GM13977 (cell line): ENCODE measurements at regions not wholly inside any gene's neighbourhood (a gene's known extent, or its start where the extent isn't known, plus 50 kb on each side); places are given as distances from the start of the nearest gene placed in this dataset.

Source experiments
- DNase-seq: peaks from one replicate; pipeline ENCODE4 v3.0.0; 2012; ENCODE audit warnings: low spot score
- CTCF ChIP-seq: IDR thresholded peaks from 2 replicates; pipeline ENCODE4 v1.5.1; 2012; ENCODE audit warnings: mild to moderate bottlenecking, control low read depth; ENCODE audit not compliant: insufficient read depth; ENCODE audit errors: extremely low read depth, missing control alignments
- in situ Hi-C: fragments of 300-500 bp; cut with MboI; formaldehyde crosslinking; loops from one replicate; pipeline ENCODE4 v1.12.0; 2022; ENCODE audit warnings: low sequenced_read_pairs, low pct_unique_long_range_greater_than_20kb, mixed read lengths, inconsistent platforms; ENCODE audit not compliant: unreplicated experiment

GRCh38 chr20:23229989-23230388 is 120.6 kb upstream of the NXT1 start:
- in situ Hi-C loops, result no loop called here
- no peak for DNase-seq
- no peak for TF ChIP-seq CTCF

DNA sequence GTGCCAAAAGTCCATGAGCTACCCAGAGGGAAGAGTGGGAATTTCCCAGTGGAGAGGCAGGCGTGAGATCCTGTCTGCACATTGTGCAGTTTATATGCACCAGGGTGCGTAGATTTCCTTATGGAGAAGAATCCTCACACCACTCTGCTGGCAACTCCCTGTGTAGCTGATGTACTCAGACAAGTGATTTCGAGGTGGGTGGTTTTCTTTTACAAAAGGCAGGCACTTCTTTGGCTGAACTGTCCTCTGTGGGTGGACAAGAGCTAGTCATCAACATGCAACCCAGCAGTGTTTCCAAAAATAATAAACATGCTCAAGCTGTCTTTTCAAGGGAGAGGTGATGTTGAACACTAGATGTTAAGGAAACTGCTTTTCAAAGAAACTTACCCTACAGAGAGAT is 121.7 kb upstream of the NXT1 start:
- DNase-seq, result no peak
- in situ Hi-C loops, result no loop called here
- TF ChIP-seq CTCF, result no peak

DNA sequence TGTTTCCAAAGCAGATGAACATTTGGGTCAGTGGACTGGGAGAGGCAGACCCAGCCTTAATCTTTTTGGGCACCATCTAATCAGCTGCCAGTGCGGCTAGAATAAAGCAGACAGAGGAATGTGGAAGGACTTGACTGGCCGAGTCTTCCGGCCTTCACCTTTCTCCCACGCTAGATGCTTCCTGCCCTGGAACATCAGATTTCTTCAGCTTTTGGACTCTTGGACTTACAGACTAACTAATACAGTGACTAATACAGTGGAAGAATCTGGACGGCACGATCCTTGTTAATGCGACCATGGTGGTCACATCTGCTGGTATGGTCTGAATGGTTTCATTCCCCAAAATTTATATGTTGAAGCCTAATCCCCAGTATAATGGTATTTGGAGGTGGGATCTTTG is 122.6 kb upstream of the NXT1 start:
- in situ Hi-C loops, result no loop called here
- no peak for DNase-seq
- TF ChIP-seq CTCF, result no peak

DNA sequence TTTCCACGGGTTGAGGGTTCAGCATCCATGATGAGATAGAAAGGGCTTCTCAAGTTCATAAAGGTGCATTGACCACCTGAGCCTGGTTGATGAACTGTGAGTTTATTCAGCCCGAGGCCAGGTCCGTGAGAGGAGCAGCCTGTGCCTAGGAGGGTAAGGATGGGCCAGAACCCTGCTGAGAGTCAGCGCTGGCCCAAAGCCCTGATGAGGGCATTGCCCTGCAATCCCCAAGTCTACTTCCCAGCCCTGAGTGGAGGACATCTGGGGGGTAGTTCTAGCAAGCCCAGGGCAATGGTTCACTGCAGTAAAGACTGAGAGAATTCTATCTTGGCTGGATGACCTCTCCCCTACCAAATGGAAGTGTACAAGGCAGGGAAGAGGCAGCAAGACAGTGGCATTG is 123.3 kb upstream of the NXT1 start:
- no peak for TF ChIP-seq CTCF
- in situ Hi-C loops, result no loop called here
- DNase-seq, result no peak

DNA sequence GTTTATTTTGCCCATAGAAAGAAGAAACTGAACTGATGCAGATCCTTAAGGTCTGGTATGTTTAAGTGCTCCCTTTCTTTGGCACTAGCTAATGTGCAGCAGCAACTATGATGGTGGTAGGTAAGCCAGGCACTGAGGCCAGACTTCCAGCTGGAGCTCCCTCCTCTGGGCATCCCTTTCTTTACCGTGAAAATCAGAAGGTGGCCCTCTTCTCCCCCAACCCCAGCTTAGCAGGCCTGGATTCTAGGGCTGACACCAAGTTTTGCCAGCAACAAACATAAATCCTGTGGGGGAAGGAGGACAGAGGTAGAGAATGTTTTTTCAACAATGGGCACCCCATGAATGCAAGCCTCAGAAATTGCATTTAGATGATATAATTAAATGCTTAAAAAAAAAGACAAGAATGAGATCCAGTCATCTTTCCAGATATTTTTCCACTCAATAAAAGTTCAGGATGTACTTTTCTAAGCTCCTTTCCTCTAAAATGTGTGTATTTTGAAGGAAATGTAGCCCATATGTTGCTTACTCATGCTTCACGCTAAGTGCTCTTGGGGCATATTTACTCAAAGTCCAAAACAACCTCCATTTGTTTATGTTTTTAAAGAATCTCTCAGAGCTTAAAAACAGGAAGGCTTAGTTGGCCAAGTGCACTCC is 123.9 kb upstream of the NXT1 start:
- in situ Hi-C loops, result no loop called here
- no peak for DNase-seq
- no peak for TF ChIP-seq CTCF

GRCh38 chr20:23225407-23226060 is 125.1 kb upstream of the NXT1 start:
- no peak for DNase-seq
- in situ Hi-C loops, result no loop called here
- TF ChIP-seq CTCF, result no peak
